ENCODE measurements at regions not wholly inside any gene's neighbourhood (a gene's known extent, or its start where the extent isn't known, plus 50 kb on each side); places are given as distances from the start of the nearest gene placed in this dataset.

DNA sequence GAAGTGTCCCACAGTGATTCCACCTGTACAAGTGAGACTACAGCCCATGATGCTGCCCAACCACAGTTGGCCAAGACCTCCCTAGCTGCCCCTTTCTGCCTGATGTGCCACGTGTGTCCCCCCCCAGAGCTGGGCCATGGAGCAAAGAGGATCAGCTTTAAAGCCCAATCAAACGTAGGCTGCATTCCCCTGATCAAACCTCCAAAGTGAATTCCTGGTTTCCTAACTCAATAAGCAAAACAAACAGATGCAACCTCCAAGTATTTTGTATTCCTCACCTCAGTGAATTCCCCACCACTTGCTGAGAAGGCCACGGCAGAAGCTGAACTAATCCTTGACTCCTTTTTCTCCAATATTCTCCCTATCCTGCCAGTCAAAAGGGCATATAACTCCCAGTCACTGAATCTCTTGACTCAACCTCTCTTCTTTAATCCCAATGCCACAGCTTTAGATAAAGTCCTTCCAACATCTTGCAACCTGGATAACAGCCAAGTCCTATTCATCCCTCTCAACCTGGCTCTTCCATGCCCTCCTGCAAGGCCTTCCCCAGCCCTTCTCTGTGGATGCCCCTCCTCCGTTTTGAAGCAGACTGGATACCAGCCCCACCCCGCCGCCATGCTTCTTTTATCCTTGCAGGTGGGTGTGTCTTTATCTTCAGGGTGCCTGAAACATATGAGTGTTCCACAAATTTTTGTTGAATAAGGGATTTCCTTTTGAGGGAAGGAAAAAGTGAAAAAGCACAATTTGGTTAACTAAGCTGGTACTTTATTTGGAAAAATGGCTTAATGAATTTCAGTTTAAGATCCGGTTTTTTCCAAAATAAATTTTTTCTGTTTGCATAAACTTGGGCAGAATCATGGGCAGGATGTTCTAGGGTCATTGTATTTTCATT, 285.2 kb upstream of the MKLN1 start:
- TF ChIP-seq, protein P1, sequence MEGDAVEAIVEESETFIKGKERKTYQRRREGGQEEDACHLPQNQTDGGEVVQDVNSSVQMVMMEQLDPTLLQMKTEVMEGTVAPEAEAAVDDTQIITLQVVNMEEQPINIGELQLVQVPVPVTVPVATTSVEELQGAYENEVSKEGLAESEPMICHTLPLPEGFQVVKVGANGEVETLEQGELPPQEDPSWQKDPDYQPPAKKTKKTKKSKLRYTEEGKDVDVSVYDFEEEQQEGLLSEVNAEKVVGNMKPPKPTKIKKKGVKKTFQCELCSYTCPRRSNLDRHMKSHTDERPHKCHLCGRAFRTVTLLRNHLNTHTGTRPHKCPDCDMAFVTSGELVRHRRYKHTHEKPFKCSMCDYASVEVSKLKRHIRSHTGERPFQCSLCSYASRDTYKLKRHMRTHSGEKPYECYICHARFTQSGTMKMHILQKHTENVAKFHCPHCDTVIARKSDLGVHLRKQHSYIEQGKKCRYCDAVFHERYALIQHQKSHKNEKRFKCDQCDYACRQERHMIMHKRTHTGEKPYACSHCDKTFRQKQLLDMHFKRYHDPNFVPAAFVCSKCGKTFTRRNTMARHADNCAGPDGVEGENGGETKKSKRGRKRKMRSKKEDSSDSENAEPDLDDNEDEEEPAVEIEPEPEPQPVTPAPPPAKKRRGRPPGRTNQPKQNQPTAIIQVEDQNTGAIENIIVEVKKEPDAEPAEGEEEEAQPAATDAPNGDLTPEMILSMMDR (conservative IDR thresholded peaks at IDR 0.05 in 1 of 2, IDR thresholded peaks at IDR 0.05 in 1 of 2; ENCODE audit: low read depth in 1 of 2, low read length in 2 of 2): no peak
- no peak for TF ChIP-seq EZH2 (IDR thresholded peaks at IDR 0.05; ENCODE audit: low read length, missing control alignments)
